H1 (cell line): ENCODE measurements at regions not wholly inside any gene's neighbourhood (a gene's known extent, or its start where the extent isn't known, plus 50 kb on each side); places are given as distances from the start of the nearest gene placed in this dataset.

Experiments
- CTCF ChIA-PET: fragments of 300-600 bp; sonication (Branson Sonifier 250); formaldehyde crosslinking; loops from one replicate; lab custom pipeline; 2021; ENCODE audit not compliant: partially characterized antibody; lab: Charles Lee
- POLR2A ChIA-PET: fragments of 300-600 bp; sonication (Branson Sonifier 250); formaldehyde crosslinking; loops from one replicate; lab custom pipeline; 2021; ENCODE audit warnings: inconsistent platforms; ENCODE audit not compliant: partially characterized antibody; lab: Charles Lee
- DNase-seq, 2 experiments: peaks; one replicate each; pipeline versions ENCODE4 v3.0.0 to v3.0.0-alpha.2; 2010 to 2022; ENCODE audit warnings: low spot score in 2 of 2, low read depth in 1 of 2, mixed read lengths in 1 of 2
- FAIRE-seq: peaks from 2 replicates; lab custom pipeline; 2011; peaks lifted over from hg19 to GRCh38; lab: Jason Lieb, UNC
- H2AFZ ChIP-seq: 2 replicates; pipeline ENCODE4 v1.8.1; 2012; ENCODE audit warnings: low read length, inconsistent platforms
- H2AK5ac ChIP-seq: 2 replicates; pipeline ENCODE4 v1.6.1; 2013; ENCODE audit warnings: low read depth, low read length
- H2BK120ac ChIP-seq: replicated peaks from 2 replicates; pipeline ENCODE3; 2013; ENCODE audit warnings: low read depth, low read length, inconsistent platforms
- H2BK12ac ChIP-seq: 2 replicates; pipeline ENCODE4 v1.6.1; 2013; ENCODE audit warnings: low read depth, low read length
- H2BK15ac ChIP-seq: 2 replicates; pipeline ENCODE4 v1.6.1; 2013; ENCODE audit warnings: low read length
- H2BK20ac ChIP-seq: 2 replicates; pipeline ENCODE4 v1.6.1; 2013; ENCODE audit warnings: low read length
- H2BK5ac ChIP-seq: 2 replicates; pipeline ENCODE4 v1.6.1; 2013; ENCODE audit warnings: low read depth, low read length
- H3K14ac ChIP-seq: 2 replicates; pipeline ENCODE4 v1.6.1; 2013; ENCODE audit warnings: inconsistent platforms; ENCODE audit not compliant: insufficient read length
- H3K18ac ChIP-seq: 2 replicates; pipeline ENCODE4 v1.6.1; 2013; ENCODE audit warnings: low read length; ENCODE audit errors: extremely low read depth
- H3K23ac ChIP-seq: 2 replicates; pipeline ENCODE4 v1.6.1; 2013; ENCODE audit warnings: inconsistent platforms; ENCODE audit not compliant: insufficient read length
- H3K23me2 ChIP-seq: 2 replicates; pipeline ENCODE4 v1.6.1; 2013; ENCODE audit warnings: low read depth, low read length
- H3K27ac ChIP-seq: 2 replicates; pipeline ENCODE4 v1.6.1; 2011; ENCODE audit warnings: low read depth, low read length, inconsistent platforms
- H3K27me3 ChIP-seq, 4 experiments: replicated peaks in 1 of 4; 1 replicate in 1 of 4; 2 replicates in 3 of 4; pipeline versions ENCODE4 v1.6.1 to v1.8.1; 2011 to 2013; ENCODE audit warnings: low read length in 3 of 4, mild to moderate bottlenecking in 3 of 4, inconsistent platforms in 2 of 4, mixed read lengths in 2 of 4, moderate library complexity in 1 of 4; ENCODE audit not compliant: control insufficient read depth in 3 of 4, insufficient read depth in 3 of 4; ENCODE audit errors: extremely low read depth in 1 of 4
- H3K36me3 ChIP-seq, 4 experiments: 2 replicates each; pipeline versions ENCODE4 v1.6.1 to v1.8.1; 2011 to 2013; ENCODE audit warnings: mild to moderate bottlenecking in 4 of 4, low read length in 3 of 4, moderate library complexity in 2 of 4, control low read depth in 1 of 4, inconsistent platforms in 1 of 4; ENCODE audit not compliant: insufficient read depth in 4 of 4, control insufficient read depth in 2 of 4
- H3K4ac ChIP-seq: replicated peaks from 2 replicates; pipeline ENCODE3; 2013; ENCODE audit warnings: low read length, low read depth, mixed read lengths, inconsistent platforms; ENCODE audit not compliant: insufficient read length
- H3K4me1 ChIP-seq, 4 experiments: replicated peaks in 1 of 4; 1 replicate in 1 of 4; 2 replicates in 3 of 4; pipeline versions ENCODE4 v1.6.1 to v1.8.1; 2011 to 2013; ENCODE audit warnings: low read length in 3 of 4, inconsistent platforms in 2 of 4, mixed read lengths in 1 of 4; ENCODE audit not compliant: insufficient read depth in 4 of 4, control insufficient read depth in 3 of 4
- H3K4me2 ChIP-seq, 2 experiments: 2 replicates each; pipeline versions ENCODE4 v1.6.1 to v1.8.1; 2011 to 2013; ENCODE audit warnings: low read depth in 2 of 2, low read length in 2 of 2, control low read depth in 1 of 2, inconsistent platforms in 1 of 2, mild to moderate bottlenecking in 1 of 2; ENCODE audit not compliant: insufficient read depth in 1 of 2
- H3K4me3 ChIP-seq, 4 experiments: fragments of 200-600, 300-600 bp in 1 of 4; sonication (generic), shearing (Covaris generic), sonication (Bioruptor Twin) in 1 of 4; 2 replicates each; pipeline versions ENCODE4 v1.5.1 to v1.8.1; 2011 to 2016; ENCODE audit warnings: low read length in 4 of 4, low read depth in 3 of 4, control low read depth in 2 of 4, inconsistent platforms in 2 of 4, mild to moderate bottlenecking in 2 of 4, mixed read lengths in 1 of 4, moderate library complexity in 1 of 4; ENCODE audit not compliant: insufficient read depth in 2 of 4; ENCODE audit errors: extremely low read depth in 1 of 4
- H3K56ac ChIP-seq: replicated peaks from 2 replicates; pipeline ENCODE3; 2013; ENCODE audit warnings: low read depth, mild to moderate bottlenecking, mixed read lengths, low read length, inconsistent platforms; ENCODE audit not compliant: insufficient read length
- H3K79me1 ChIP-seq: 2 replicates; pipeline ENCODE4 v1.6.1; 2013; ENCODE audit warnings: low read depth, low read length, control low read depth
- H3K79me2 ChIP-seq, 2 experiments: 2 replicates each; pipeline versions ENCODE4 v1.6.1 to v1.8.1; 2012 to 2013; ENCODE audit warnings: low read length in 2 of 2, mild to moderate bottlenecking in 2 of 2, inconsistent platforms in 1 of 2; ENCODE audit not compliant: insufficient read depth in 2 of 2, control insufficient read depth in 1 of 2
- H3K9ac ChIP-seq, 4 experiments: replicated peaks in 1 of 4; 1 replicate in 1 of 4; 2 replicates in 3 of 4; pipeline versions ENCODE4 v1.6.1 to v1.8.1; 2011 to 2013; ENCODE audit warnings: low read depth in 3 of 4, low read length in 3 of 4, control low read depth in 2 of 4, mild to moderate bottlenecking in 2 of 4, moderate library complexity in 2 of 4, inconsistent platforms in 1 of 4; ENCODE audit errors: extremely low read depth in 1 of 4
- H3K9me3 ChIP-seq, 2 experiments: 2 replicates each; pipeline versions ENCODE4 v1.6.1 to v1.8.1; 2012 to 2013; ENCODE audit warnings: mild to moderate bottlenecking in 2 of 2, moderate library complexity in 2 of 2, control low read depth in 1 of 2, inconsistent platforms in 1 of 2, low read depth in 1 of 2, low read length in 1 of 2, mixed read lengths in 1 of 2; ENCODE audit not compliant: insufficient read depth in 2 of 2
- H4K20me1 ChIP-seq, 2 experiments: replicated peaks in 1 of 2; 2 replicates each; pipeline versions ENCODE3 to v1.8.1; 2011 to 2013; ENCODE audit warnings: inconsistent platforms in 2 of 2, low read length in 2 of 2, mild to moderate bottlenecking in 1 of 2; ENCODE audit not compliant: insufficient read depth in 2 of 2, control insufficient read depth in 1 of 2
- H4K5ac ChIP-seq: 2 replicates; pipeline ENCODE4 v1.6.1; 2013; ENCODE audit warnings: low read length, low read depth, mixed read lengths, inconsistent platforms; ENCODE audit not compliant: insufficient read length
- H4K8ac ChIP-seq: 2 replicates; pipeline ENCODE4 v1.8.0; 2013; ENCODE audit warnings: mild to moderate bottlenecking, moderate library complexity, low read length, inconsistent platforms; ENCODE audit not compliant: insufficient read depth; ENCODE audit errors: extremely low read depth
- H4K91ac ChIP-seq: replicated peaks from 2 replicates; pipeline ENCODE3; 2013; ENCODE audit warnings: low read length, mixed read lengths, inconsistent platforms; ENCODE audit not compliant: insufficient read length
- CHD1 ChIP-seq: IDR thresholded peaks from 2 replicates; pipeline ENCODE4 v1.6.1; 2012; ENCODE audit warnings: low read depth, low read length, improper control_type of control experiment
- NANOG ChIP-seq: IDR thresholded peaks from 2 replicates; pipeline ENCODE4 v1.6.1; 2011; ENCODE audit warnings: low read length, low read depth, mild to moderate bottlenecking, inconsistent platforms; ENCODE audit not compliant: insufficient read depth, poor library complexity, severe bottlenecking
- POU5F1 ChIP-seq: IDR thresholded peaks from 2 replicates; pipeline ENCODE4 v1.6.1; 2011; ENCODE audit warnings: low read depth, mild to moderate bottlenecking, low read length, moderate library complexity
- SP4 ChIP-seq: IDR thresholded peaks from 2 replicates; pipeline ENCODE4 v1.6.1; 2012; ENCODE audit warnings: low read length, inconsistent platforms

DNA sequence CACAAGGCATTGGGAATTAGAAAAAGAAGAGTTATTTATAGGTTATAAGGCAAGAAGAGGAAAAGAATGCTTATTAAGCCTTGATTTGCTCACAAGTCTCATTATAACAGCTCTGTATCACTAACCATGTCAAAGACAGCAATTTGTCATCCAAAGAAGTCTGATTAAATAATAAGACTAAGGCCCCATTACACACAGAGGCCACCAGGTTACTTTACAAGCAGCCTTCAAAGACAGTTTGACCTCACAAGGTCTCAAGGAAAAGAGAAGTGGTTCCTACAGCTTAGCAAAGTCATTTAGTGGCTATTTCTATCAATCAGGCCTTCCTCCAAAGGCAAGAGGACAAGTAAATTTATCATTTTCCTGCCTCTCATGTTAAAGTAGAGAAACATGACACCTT, 188.5 kb downstream of the MBD2 start:
- no peak overlapping the region for H2BK15ac ChIP-seq
- no peak overlapping the region for H2AK5ac ChIP-seq
- no peaks in the 10 kb centered on the region for H3K36me3 ChIP-seq
- no peak overlapping the region for H3K9ac ChIP-seq
- FAIRE-seq: no peak
- H3K27me3 ChIP-seq: no peaks in the 10 kb centered on the region
- no peak overlapping the region for H2BK20ac ChIP-seq
- H3K23ac ChIP-seq: no peak overlapping the region
- no peaks in the 10 kb centered on the region for H4K20me1 ChIP-seq
- no peak overlapping the region for H3K18ac ChIP-seq
- no peaks in the 10 kb centered on the region for H3K9me3 ChIP-seq
- H3K79me2 ChIP-seq: no peaks in the 10 kb centered on the region
- POLR2A ChIA-PET: no interaction called here
- H4K91ac ChIP-seq: no peak overlapping the region
- no peak overlapping the region for H3K56ac ChIP-seq
- TF ChIP-seq NANOG (no peak), POU5F1 (no peak), CHD1 (no peak), SP4 (no peak)
- TF ChIP-seq, all 59 proteins: peak for 0
- CTCF ChIA-PET: interaction anchor here (1.3 kb wide), 1 partner anchor 656 kb away, joined by 4 read pairs; no protein-coding TSS in a partner anchor
- H2BK5ac ChIP-seq: no peak overlapping the region
- H2BK120ac ChIP-seq: no peak overlapping the region
- H3K4ac ChIP-seq: no peak overlapping the region
- no peak overlapping the region for H3K4me2 ChIP-seq
- H3K4me3 ChIP-seq: no peak overlapping the region
- no peak overlapping the region for H3K27ac ChIP-seq
- DNase-seq: no peak
- H3K23me2 ChIP-seq: no peaks in the 10 kb centered on the region
- H4K8ac ChIP-seq: no peak overlapping the region
- no peak overlapping the region for H4K5ac ChIP-seq
- H2AFZ ChIP-seq: peak overlapping the region; percentile 38; the same call in 1 of the 2 replicates
- H2BK12ac ChIP-seq: no peak overlapping the region
- no peak overlapping the region for H3K14ac ChIP-seq
- H3K79me1 ChIP-seq: no peaks in the 10 kb centered on the region
- H3K4me1 ChIP-seq: no peaks in the 10 kb centered on the region
